Keratinocyte (primary cell): ENCODE measurements at regions not wholly inside any gene's neighbourhood (a gene's known extent, or its start where the extent isn't known, plus 50 kb on each side); places are given as distances from the start of the nearest gene placed in this dataset.

Source experiments
- DNase-seq: peaks from one replicate; pipeline ENCODE4 v3.0.0-alpha.2; 2011; ENCODE audit warnings: low read depth, missing footprints, low spot score
- FAIRE-seq: peaks from 2 replicates; lab custom pipeline; 2011; peaks lifted over from hg19 to GRCh38; lab: Jason Lieb, UNC
- H2AFZ ChIP-seq: 2 replicates; pipeline ENCODE4 v1.6.0; 2012; ENCODE audit warnings: low read length, control low read depth, inconsistent platforms; ENCODE audit not compliant: control insufficient read depth
- H3K27ac ChIP-seq: 2 replicates; pipeline ENCODE4 v1.5.1; 2011; ENCODE audit warnings: low read length; ENCODE audit not compliant: control insufficient read depth, insufficient read depth
- H3K27me3 ChIP-seq: 3 replicates; pipeline ENCODE4 v1.6.0; 2011; ENCODE audit warnings: low read length; ENCODE audit not compliant: control insufficient read depth, insufficient read depth; ENCODE audit errors: extremely low read depth
- H3K36me3 ChIP-seq, 2 experiments: 2 replicates in 1 of 2; 3 replicates in 1 of 2; pipeline ENCODE4 v1.5.1; 2011; ENCODE audit warnings: low read length in 2 of 2, mild to moderate bottlenecking in 1 of 2; ENCODE audit not compliant: control insufficient read depth in 2 of 2, insufficient read depth in 2 of 2; ENCODE audit errors: extremely low read depth in 1 of 2
- H3K4me1 ChIP-seq: 3 replicates; pipeline ENCODE4 v1.5.1; 2011; ENCODE audit warnings: low read length; ENCODE audit not compliant: control insufficient read depth, insufficient read depth; ENCODE audit errors: extremely low read depth
- H3K4me2 ChIP-seq: 3 replicates; pipeline ENCODE4 v1.6.0; 2011; ENCODE audit warnings: low read depth, low read length; ENCODE audit not compliant: control insufficient read depth, insufficient read depth; ENCODE audit errors: extremely low read depth
- H3K4me3 ChIP-seq, 3 experiments: fragments of 200-600 bp in 1 of 3; sonication (generic) in 1 of 3; 2 replicates in 2 of 3; 3 replicates in 1 of 3; pipeline ENCODE4 v1.5.1; 2011 to 2016; ENCODE audit warnings: low read length in 3 of 3, mild to moderate bottlenecking in 3 of 3, control low read depth in 2 of 3, inconsistent platforms in 1 of 3, low read depth in 1 of 3, mixed read lengths in 1 of 3, mixed run types in 1 of 3, moderate library complexity in 1 of 3; ENCODE audit not compliant: control insufficient read depth in 2 of 3, insufficient read depth in 2 of 3; ENCODE audit errors: extremely low read depth in 1 of 3
- H3K79me2 ChIP-seq: 2 replicates; pipeline ENCODE4 v1.6.0; 2012; ENCODE audit warnings: low read length; ENCODE audit not compliant: control insufficient read depth, insufficient read depth
- H3K9ac ChIP-seq: 3 replicates; pipeline ENCODE4 v1.6.0; 2011; ENCODE audit warnings: low read length; ENCODE audit not compliant: control insufficient read depth, insufficient read depth; ENCODE audit errors: extremely low read depth
- H3K9me1 ChIP-seq: 3 replicates; pipeline ENCODE4 v1.6.0; 2011; ENCODE audit warnings: low read length; ENCODE audit not compliant: control insufficient read depth, insufficient read depth; ENCODE audit errors: extremely low read depth
- H3K9me3 ChIP-seq: 2 replicates; pipeline ENCODE4 v1.5.1; 2012; ENCODE audit warnings: low read depth, low read length; ENCODE audit not compliant: control insufficient read depth
- H4K20me1 ChIP-seq: 3 replicates; pipeline ENCODE4 v1.6.0; 2011; ENCODE audit warnings: low read length; ENCODE audit not compliant: control insufficient read depth, insufficient read depth; ENCODE audit errors: extremely low read depth
- CTCF ChIP-seq, 3 experiments: IDR thresholded peaks in 1 of 3; conservative IDR thresholded peaks in 1 of 3; optimal IDR thresholded peaks in 1 of 3; 2 replicates in 2 of 3; 3 replicates in 1 of 3; pipeline versions ENCODE3 to v1.5.1; 2011; ENCODE audit warnings: low read length in 3 of 3, mild to moderate bottlenecking in 3 of 3, moderate library complexity in 2 of 3, control low read depth in 1 of 3, inconsistent platforms in 1 of 3; ENCODE audit not compliant: insufficient read depth in 2 of 3; ENCODE audit errors: extremely low read depth in 1 of 3
- EZH2 ChIP-seq: IDR thresholded peaks from one replicate; pipeline ENCODE4 v1.6.1; 2012; ENCODE audit warnings: inconsistent platforms, mild to moderate bottlenecking, low read length, moderate library complexity
- dilution Hi-C: fragments of 300-500 bp; cut with MboI; formaldehyde crosslinking; loops from one replicate; pipeline ENCODE4 v1.7.0; 2020; ENCODE audit warnings: low sequenced_read_pairs; ENCODE audit not compliant: extremely low pct_ligation_motif_present

- TF ChIP-seq EZH2 (no peak), CTCF (optimal IDR thresholded peaks at IDR 0.05 in 1 of 3, IDR thresholded peaks at IDR 0.05 in 1 of 3, conservative IDR thresholded peaks at IDR 0.05 in 1 of 3; ENCODE audit: extremely low read depth in 1 of 3, insufficient read depth in 2 of 3, low read length in 3 of 3) (no peak)
- no peak overlapping the region for H3K4me2 ChIP-seq
- no peak overlapping the region for H3K4me3 ChIP-seq
- H2AFZ ChIP-seq, result no peak overlapping the region
- H3K79me2 ChIP-seq, result no peaks in the 10 kb centered on the region
- no peak for FAIRE-seq
- H3K9me1 ChIP-seq, result no peaks in the 10 kb centered on the region
- H3K4me1 ChIP-seq, result no peaks in the 10 kb centered on the region
- no peaks in the 10 kb centered on the region for H3K36me3 ChIP-seq
- no peak overlapping the region for H3K27ac ChIP-seq
- H3K9me3 ChIP-seq, result no peaks in the 10 kb centered on the region
- no peak overlapping the region for H3K9ac ChIP-seq
- no peaks in the 10 kb centered on the region for H3K27me3 ChIP-seq
- no peaks in the 10 kb centered on the region for H4K20me1 ChIP-seq
- DNase-seq, result no peak
- dilution Hi-C loops, result no loop called here
These were observed 385.9 kb upstream of the LYPLAL1 start for GRCh38 chr1:218787826-218788225.

- TF ChIP-seq CTCF (optimal IDR thresholded peaks at IDR 0.05 in 1 of 3, IDR thresholded peaks at IDR 0.05 in 1 of 3, conservative IDR thresholded peaks at IDR 0.05 in 1 of 3; ENCODE audit: extremely low read depth in 1 of 3, insufficient read depth in 2 of 3, low read length in 3 of 3) (no peak), EZH2 (no peak)
- Histone ChIP-seq H2AFZ (no peak overlapping the region), H3K27me3 (no peaks in the 10 kb centered on the region), H3K9me3 (no peaks in the 10 kb centered on the region), H4K20me1 (no peaks in the 10 kb centered on the region), H3K4me3 (no peak overlapping the region), H3K9ac (no peak overlapping the region), H3K4me1 (no peaks in the 10 kb centered on the region), H3K4me2 (no peak overlapping the region), H3K79me2 (no peaks in the 10 kb centered on the region), H3K36me3 (no peaks in the 10 kb centered on the region), H3K9me1 (no peaks in the 10 kb centered on the region), H3K27ac (no peak overlapping the region)
- DNase-seq (no peak), FAIRE-seq (no peak)
- dilution Hi-C loops, result no loop called here
These were observed 376.9 kb upstream of the LYPLAL1 start for GRCh38 chr1:218796773-218797172.
